ENCODE measurements at regions not wholly inside any gene's neighbourhood (a gene's known extent, or its start where the extent isn't known, plus 50 kb on each side); places are given as distances from the start of the nearest gene placed in this dataset.

DNA sequence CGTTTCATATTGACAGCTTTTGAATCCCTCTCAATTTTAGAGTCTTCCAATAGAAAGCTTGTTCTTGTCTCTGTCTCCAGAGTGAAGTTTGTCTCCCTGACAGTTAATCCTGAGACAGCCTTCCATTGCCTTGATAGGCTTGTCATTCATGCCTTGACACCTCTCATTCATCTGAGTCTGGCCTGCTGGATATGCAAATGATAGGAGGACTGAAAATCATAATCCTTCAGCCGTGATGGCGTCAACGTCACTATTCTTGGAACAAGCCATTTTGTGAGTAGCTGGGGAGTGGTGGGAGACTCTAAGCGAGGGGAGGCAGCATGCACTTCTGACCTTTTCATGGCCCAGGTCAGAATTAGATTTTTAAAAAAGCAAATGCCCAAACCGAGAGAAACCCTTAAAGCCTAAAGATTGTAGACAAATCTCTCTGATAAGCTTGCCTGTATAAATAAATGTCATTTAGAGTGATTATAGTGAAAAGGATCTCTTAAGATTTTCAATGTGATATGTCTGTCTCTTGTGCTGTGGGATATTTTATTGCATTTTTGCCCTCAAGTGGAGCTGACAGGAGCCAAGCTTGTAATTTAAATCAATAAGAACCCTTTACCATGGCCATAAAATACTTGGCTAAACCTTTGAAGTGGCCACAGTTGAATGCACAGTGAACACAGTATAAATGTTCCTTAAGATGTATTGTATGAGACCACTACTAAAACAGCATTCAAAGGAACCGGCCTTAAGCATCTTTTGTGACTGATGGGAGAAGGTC, 148.8 kb downstream of the SNX10 start:
- TF ChIP-seq POLR2A (IDR thresholded peaks at IDR 0.05; ENCODE audit: low read length) (no peak), GATA1 (IDR thresholded peaks at IDR 0.05; ENCODE audit: low read depth, low read length) (no peak)
